ENCODE measurements at regions not wholly inside any gene's neighbourhood (a gene's known extent, or its start where the extent isn't known, plus 50 kb on each side); places are given as distances from the start of the nearest gene placed in this dataset.

- H3K36me3 ChIP-seq, result no peaks in the 10 kb centered on the region
- TF ChIP-seq, protein P1, sequence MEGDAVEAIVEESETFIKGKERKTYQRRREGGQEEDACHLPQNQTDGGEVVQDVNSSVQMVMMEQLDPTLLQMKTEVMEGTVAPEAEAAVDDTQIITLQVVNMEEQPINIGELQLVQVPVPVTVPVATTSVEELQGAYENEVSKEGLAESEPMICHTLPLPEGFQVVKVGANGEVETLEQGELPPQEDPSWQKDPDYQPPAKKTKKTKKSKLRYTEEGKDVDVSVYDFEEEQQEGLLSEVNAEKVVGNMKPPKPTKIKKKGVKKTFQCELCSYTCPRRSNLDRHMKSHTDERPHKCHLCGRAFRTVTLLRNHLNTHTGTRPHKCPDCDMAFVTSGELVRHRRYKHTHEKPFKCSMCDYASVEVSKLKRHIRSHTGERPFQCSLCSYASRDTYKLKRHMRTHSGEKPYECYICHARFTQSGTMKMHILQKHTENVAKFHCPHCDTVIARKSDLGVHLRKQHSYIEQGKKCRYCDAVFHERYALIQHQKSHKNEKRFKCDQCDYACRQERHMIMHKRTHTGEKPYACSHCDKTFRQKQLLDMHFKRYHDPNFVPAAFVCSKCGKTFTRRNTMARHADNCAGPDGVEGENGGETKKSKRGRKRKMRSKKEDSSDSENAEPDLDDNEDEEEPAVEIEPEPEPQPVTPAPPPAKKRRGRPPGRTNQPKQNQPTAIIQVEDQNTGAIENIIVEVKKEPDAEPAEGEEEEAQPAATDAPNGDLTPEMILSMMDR (IDR thresholded peaks at IDR 0.05), result no peak
- H3K4me3 ChIP-seq, result no peak overlapping the region
- H3K4me1 ChIP-seq, result no peaks in the 10 kb centered on the region
- no peak overlapping the region for H3K27ac ChIP-seq
- intact Hi-C loops (cut with DNase I), result no loop called here
- H3K27me3 ChIP-seq, result no peaks in the 10 kb centered on the region
- DNase-seq (ENCODE audit: low spot score in 2 of 2), result no peak
- no peaks in the 10 kb centered on the region for H3K9me3 ChIP-seq
Measured at GRCh38 chr4:45944000-45944399, 179.9 kb downstream of the GABRG1 start.

GRCh38 chr4:45939056-45939455 lies 184.8 kb downstream of the GABRG1 start:
- Histone ChIP-seq H3K4me1 (no peaks in the 10 kb centered on the region), H3K27ac (no peak overlapping the region), H3K4me3 (no peak overlapping the region), H3K9me3 (no peaks in the 10 kb centered on the region), H3K36me3 (no peaks in the 10 kb centered on the region), H3K27me3 (no peaks in the 10 kb centered on the region)
- intact Hi-C loops (cut with DNase I), result no loop called here
- DNase-seq (ENCODE audit: low spot score in 2 of 2), result no peak
- TF ChIP-seq, protein P1 (IDR thresholded peaks at IDR 0.05), result no peak

DNA sequence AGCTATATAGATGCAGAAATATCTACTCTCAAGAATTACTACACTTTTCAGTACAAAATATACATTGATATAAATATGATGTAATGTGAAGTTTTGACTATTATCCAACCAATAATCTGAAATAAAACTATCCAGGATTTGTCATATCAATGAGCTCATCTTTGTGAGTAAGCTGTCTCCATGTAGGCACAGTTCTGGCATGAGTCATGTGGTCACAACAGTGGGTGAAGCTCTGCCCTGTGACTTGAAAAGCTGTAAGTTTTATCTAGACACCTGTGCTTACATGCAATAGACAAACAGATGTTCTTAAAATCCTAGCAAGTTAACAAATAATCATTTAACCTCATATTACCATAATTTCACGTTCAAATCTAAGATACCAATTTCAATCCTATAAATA lies 192.7 kb downstream of the GABRG1 start:
- Histone ChIP-seq H3K36me3 (no peaks in the 10 kb centered on the region), H3K27ac (no peak overlapping the region), H3K9me3 (no peaks in the 10 kb centered on the region), H3K4me3 (no peak overlapping the region), H3K27me3 (no peaks in the 10 kb centered on the region), H3K4me1 (no peaks in the 10 kb centered on the region)
- intact Hi-C loops (cut with DNase I), result no loop called here
- TF ChIP-seq, protein P1 (IDR thresholded peaks at IDR 0.05), result no peak
- no peak for DNase-seq (ENCODE audit: low spot score in 2 of 2)

- Histone ChIP-seq H3K27me3 (no peaks in the 10 kb centered on the region), H3K4me3 (no peak overlapping the region), H3K27ac (no peak overlapping the region), H3K36me3 (no peaks in the 10 kb centered on the region), H3K9me3 (no peaks in the 10 kb centered on the region), H3K4me1 (no peaks in the 10 kb centered on the region)
- intact Hi-C loops (cut with DNase I), result no loop called here
- DNase-seq (ENCODE audit: low spot score in 2 of 2), result no peak
- TF ChIP-seq, protein P1 (IDR thresholded peaks at IDR 0.05), result no peak
Measured at GRCh38 chr4:45927641-45928040, 196.2 kb downstream of the GABRG1 start.

- TF ChIP-seq, protein P1 (IDR thresholded peaks at IDR 0.05), result no peak
- Histone ChIP-seq H3K4me1 (no peaks in the 10 kb centered on the region), H3K36me3 (no peaks in the 10 kb centered on the region), H3K27me3 (no peaks in the 10 kb centered on the region), H3K4me3 (no peak overlapping the region), H3K27ac (no peak overlapping the region), H3K9me3 (no peaks in the 10 kb centered on the region)
- intact Hi-C loops (cut with DNase I), result no loop called here
- DNase-seq (ENCODE audit: low spot score in 2 of 2), result no peak
Measured at GRCh38 chr4:45925809-45926208, 198.0 kb downstream of the GABRG1 start.

GRCh38 chr4:45920861-45921260 lies 203.0 kb downstream of the GABRG1 start:
- no peaks in the 10 kb centered on the region for H3K36me3 ChIP-seq
- no peak for DNase-seq (ENCODE audit: low spot score in 2 of 2)
- no peak overlapping the region for H3K27ac ChIP-seq
- no peaks in the 10 kb centered on the region for H3K4me1 ChIP-seq
- TF ChIP-seq, protein P1 (IDR thresholded peaks at IDR 0.05), result no peak
- H3K27me3 ChIP-seq, result no peaks in the 10 kb centered on the region
- intact Hi-C loops (cut with DNase I), result no loop called here
- no peak overlapping the region for H3K4me3 ChIP-seq
- no peaks in the 10 kb centered on the region for H3K9me3 ChIP-seq

Measured in ascending aorta (tissue), 2 donors.